ENCODE measurements at regions not wholly inside any gene's neighbourhood (a gene's known extent, or its start where the extent isn't known, plus 50 kb on each side); places are given as distances from the start of the nearest gene placed in this dataset.

DNA sequence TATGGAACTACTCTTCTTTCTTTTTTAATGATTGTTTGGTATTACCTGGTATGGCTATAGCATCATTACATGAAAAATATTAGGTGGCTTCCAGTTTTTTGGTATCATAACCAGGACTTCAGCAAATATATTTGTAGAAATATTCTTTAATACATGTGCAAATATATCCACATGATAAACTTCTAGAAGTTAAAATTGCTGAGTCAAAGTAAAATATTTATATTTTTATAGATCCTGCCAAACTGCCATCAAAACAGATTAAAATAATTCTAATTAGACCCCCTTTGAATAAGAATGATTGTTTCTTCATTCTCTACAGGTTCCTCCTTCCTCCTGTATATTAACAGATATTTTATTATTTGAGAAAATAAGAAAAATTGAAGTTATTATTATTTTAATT is 708.5 kb upstream of the INTU start:
- TF ChIP-seq, protein P1, sequence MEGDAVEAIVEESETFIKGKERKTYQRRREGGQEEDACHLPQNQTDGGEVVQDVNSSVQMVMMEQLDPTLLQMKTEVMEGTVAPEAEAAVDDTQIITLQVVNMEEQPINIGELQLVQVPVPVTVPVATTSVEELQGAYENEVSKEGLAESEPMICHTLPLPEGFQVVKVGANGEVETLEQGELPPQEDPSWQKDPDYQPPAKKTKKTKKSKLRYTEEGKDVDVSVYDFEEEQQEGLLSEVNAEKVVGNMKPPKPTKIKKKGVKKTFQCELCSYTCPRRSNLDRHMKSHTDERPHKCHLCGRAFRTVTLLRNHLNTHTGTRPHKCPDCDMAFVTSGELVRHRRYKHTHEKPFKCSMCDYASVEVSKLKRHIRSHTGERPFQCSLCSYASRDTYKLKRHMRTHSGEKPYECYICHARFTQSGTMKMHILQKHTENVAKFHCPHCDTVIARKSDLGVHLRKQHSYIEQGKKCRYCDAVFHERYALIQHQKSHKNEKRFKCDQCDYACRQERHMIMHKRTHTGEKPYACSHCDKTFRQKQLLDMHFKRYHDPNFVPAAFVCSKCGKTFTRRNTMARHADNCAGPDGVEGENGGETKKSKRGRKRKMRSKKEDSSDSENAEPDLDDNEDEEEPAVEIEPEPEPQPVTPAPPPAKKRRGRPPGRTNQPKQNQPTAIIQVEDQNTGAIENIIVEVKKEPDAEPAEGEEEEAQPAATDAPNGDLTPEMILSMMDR (IDR thresholded peaks at IDR 0.05; ENCODE audit: low read depth, low read length, poor library complexity, severe bottlenecking), result no peak
- TF ChIP-seq EZH2phosphoT487 (IDR thresholded peaks at IDR 0.05; ENCODE audit: borderline replicate concordance, low read length), result no peak
